Activated effector memory CD4-positive, alpha-beta T cell treated with anti-CD3 and anti-CD28 coated beads, Interleukin-2, amount 50 U/mL, for 16 hours (primary cell): ENCODE measurements at regions not wholly inside any gene's neighbourhood (a gene's known extent, or its start where the extent isn't known, plus 50 kb on each side); places are given as distances from the start of the nearest gene placed in this dataset.

Experiments
- DNase-seq: peaks from one replicate; pipeline ENCODE4 v3.0.0-alpha.2; 2020

DNA sequence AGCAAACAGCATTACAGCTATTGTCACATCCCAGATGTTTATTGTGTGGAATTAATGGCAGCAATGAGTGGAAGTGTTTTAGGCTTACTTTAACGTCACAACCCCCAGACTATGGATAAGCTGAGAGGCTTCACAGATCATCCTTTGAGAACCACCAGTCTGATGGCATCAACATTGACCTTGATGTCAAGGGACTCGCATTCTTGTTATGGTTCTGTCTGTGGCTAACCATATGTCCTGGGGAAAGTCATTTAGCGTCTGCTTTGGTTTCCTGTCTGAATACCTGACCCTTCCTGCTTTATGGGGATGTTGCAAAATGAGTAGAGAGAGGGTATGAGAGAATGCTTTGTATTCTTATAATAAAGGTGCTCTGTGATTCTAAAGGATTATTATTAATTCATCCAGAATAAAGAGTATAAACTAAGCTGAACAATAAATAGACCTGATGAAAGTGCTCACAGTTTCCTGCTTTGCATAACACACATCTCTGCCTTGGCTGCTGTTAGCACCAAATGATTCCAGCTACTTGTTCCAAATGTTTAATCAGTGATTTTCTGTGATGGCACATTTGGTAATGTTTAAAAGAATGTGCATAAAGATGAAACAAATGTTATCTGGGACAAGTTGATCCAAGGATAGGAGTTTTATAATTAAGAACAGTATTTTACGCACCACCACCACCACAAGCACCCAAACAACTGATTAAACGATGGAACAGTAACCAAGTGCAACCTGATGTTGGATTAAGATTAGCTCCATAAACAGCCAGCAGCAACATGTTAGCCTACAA, 116.9 kb upstream of the LRIG3 start:
- DNase-seq, result no peak

GRCh38 chr12:59036347-59036746, 116.0 kb upstream of the LRIG3 start:
- DNase-seq, result no peak

- no peak for DNase-seq
Measured at GRCh38 chr12:59031313-59031712, 111.0 kb upstream of the LRIG3 start.

DNA sequence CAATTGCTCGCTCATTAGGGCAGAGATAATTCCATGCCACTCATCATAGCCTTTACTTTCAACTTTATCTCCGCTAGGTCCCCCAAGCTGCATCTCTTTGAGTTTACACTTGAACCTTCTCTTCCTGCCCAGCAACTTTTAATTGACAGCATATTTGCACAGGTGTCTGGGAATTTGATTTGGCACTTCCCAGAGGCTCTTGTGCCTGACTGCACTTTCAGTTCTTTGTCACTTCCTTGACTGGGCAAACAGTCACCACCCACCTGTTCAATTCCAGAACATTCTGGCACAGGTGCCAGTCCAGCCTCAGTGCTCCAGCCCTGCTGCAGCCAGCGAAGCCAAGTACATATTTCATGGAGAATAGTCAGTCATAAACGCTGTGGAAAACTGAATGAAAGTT, 110.1 kb upstream of the LRIG3 start:
- DNase-seq, result no peak

DNA sequence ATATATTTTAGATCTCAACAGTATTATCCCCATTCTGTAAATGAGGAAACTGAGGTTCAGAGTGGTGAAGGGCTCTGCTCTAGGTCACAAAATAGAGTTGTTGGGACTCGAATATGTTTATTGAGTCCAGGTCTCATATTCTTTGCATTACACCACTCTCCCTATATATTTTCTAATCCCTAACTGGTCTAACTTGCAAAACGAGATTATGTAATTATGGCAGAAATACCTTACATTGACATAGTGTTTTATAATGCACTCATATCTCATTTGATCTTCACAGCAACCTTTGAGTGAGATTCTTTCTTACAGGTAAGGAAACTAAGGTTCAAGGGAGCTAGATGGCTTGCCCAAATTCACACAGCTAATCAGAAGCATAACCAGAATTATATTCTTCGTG, 106.9 kb upstream of the LRIG3 start:
- DNase-seq, result no peak

- DNase-seq, result no peak
Measured at GRCh38 chr12:59023861-59024424, 103.6 kb upstream of the LRIG3 start.

DNA sequence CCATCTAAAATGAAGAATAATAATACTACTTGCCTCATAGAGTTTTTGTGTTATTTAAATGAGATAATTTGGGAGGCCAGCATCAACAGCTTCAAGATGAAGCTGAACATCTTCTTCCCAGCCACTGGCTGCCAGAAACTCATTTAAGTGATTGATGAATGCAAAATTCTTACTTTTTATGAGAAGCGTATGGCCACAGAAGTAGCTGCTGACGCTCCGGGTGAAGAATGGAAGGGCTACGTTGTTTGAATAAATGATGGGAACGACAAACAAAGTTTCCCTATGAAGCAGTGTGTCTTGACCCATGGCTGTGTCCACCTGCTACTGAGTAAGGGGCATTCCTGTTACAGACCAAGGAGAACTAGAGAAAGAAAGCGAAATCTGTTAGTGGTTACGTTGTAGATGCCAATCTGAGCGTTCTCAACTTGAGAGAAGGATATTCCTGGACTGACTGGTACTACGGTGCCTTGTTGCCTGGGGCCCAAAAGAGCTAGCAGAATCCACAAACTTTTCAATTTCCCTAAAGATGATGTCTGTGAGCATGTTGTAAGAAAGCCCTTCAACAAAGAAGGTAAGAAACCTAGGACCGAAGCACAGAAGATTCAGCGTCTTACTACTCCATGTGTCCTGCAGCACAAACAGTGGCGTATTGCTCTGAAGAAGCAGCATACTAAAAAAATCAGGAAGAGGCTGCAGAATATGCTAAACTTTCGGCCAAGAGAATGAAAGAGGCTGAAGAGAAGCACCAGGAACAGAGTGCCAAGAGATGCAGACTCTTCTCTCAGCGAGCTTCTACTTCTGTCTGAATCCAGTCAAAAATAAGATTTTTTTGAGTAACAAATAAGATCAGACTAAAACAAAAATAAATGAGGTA, 100.0 kb upstream of the LRIG3 start:
- no peak for DNase-seq

DNA sequence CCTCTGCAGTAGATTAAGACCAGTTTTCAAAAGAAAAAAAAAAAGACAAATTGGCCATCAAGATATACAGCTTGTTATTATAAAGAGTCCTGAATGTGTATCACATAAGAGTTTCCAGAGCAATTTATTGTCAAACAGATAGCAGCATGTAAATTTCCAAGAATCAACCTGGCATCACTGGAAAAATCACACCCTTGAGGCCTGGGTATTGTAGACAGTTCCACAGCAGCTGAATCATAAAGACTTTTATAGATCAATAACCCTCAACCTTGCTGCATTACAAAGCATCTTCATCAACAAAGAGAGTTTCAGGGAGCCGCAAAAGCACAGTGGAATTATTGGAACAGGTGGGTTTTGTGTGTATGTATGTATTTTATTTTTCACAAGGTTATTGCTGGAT, 94.6 kb upstream of the LRIG3 start:
- no peak for DNase-seq

DNA sequence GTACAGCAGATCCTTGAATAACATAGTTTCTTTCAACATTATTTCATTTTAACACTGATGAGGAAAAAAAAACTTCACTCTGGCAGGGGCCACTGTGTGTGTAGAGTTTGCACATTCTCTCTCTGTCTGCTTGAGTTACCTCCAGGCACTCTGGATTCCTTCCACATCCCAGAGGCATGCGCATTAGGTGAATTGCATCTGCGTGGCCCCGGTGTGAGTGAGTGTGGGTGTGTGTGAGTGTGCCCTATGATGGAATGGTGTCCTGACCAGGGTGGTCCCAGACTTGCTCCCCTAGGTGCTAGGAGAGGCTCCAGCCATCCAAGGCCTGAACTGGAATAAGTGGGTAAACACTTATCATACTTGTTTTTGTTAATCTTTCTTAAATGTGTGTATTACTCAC, 90.6 kb upstream of the LRIG3 start:
- no peak for DNase-seq

GRCh38 chr12:59010118-59010517, 89.8 kb upstream of the LRIG3 start:
- DNase-seq, result no peak

- no peak for DNase-seq
Measured at GRCh38 chr12:59007620-59008019, 87.3 kb upstream of the LRIG3 start.

DNA sequence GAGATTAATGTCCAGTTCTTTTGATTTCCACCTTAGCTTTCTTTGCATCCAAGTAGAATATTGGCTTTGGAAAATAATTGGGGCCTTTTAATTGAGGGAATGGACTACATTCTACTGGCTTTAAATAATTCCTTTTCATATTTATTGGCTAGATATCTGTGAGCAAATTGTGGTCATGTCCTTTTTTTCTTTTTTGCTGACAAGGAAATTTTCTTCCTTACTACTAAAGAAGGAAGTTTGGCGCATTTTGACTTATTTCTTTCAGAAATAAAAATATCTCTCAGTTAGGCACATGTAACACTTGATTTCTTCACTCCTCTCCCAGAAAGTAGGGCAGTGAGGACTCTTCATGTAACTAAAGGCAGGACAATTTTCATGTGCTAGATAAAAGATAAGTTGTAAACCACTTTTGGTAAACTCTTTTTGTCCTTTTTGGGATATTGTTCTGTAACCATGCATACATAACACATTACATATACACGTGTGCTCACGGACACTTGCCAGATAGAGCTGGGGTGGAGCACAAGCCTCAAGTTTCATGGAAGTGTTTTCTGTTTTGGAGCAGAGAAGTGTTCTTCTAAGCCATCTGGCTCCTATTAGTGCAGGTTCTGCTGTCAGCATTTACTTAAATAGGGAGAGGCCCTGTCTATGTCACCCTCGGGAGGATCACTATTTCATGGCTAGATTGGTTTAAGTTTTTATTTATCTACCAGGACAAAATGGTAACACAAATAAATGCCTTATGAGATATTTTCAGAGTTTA, 85.1 kb upstream of the LRIG3 start:
- DNase-seq, result no peak

GRCh38 chr12:59004456-59004855, 84.2 kb upstream of the LRIG3 start:
- DNase-seq, result no peak

DNA sequence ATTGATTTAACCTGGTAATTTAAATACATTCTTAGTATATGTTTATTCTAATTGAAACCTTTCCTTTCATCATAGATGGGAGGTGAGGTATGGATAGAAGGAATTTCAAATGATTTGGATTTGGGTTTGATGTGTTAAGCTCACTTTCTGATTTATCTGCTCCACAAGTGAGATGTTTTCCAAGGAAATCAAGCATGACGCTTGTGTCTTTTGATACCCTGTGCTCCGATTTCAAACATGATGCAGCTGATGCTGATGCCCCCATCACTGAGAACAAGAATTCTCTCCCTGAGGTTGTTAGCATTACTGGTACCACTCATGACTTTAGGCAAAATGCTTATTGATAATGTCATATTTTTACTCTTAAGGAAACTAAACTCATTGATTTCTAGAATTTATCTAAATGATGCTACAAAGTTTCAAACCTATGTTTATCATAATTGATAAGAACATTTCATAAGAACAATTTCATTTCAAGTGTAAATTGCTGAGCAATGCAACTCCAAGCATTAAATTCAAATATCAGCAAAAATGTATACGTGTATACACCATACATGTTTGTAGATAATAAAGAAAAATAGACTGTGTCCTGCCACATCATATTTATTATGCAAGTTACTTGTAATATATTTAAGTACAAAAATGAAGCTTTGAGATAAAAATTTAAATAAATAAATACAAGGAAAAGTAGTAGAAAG, 75.5 kb upstream of the LRIG3 start:
- DNase-seq, result no peak

DNA sequence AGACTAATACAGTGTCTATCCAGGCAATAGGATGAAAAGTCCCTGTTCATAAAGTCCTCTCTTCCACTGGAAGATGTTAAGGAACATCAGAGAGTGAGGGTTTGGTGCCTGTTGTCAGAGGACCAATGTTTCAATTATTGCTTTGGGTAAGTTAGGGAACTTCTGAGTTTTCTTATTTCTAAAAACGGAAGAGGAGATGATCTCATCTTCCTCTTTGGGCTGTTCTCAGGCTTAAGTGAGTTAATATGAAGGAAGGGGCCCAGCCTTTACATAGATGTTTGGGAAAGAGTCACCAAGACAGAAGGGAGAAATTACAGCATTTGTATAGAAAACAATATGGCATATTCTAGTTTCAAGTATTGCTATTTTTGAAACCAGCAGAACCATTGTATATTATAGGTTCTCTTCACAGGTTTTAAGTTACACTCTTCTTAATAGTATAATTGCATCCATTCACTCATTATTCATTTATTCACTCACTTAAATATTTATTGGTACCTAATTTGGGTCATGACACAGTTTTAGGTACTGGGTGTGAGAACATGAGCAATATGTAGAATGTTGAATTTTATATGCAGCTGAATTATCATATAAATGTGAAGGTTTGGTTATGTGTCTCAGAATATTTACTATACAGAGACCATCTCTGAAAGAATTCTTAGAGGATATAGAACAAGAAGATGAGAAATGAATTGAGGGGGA, 68.5 kb upstream of the LRIG3 start:
- no peak for DNase-seq

DNA sequence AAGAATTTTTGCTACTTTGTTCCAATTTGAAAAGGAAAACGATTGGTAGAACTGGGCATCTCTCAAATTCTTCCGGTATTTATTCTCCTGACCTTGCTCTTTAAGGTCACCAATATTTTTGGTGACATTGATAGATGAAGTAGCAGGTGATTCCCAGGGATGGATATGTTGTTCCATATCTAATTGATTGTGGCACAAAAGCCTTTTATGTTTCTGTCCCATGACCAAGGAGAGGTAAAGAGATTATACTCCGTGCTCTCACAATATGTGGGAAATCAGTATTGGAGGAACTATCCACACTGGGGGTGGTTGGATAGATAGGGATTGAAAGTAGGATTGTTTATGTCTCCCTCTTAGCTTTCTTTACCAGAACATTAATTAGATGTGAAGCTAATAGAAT, 61.7 kb upstream of the LRIG3 start:
- DNase-seq, result no peak

DNA sequence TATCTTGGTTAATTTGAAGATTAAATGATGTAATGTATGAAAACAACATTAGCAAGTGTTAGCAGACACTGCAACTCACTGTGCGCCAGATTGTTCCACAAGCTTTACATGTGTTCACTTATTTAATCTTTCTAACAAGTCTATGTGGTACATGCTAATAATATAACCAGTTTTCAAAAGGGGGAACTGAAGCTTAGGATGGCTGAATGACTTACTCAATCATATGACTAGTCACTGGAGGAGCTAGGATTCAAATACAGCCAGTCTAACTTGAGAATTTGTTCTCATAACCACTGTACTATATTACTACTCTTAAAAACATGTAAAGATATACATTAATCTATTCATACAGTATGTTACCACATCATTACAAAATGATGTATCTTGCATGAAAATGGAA, 60.5 kb upstream of the LRIG3 start:
- DNase-seq, result no peak

GRCh38 chr12:58978717-58979116, 58.4 kb upstream of the LRIG3 start:
- DNase-seq, result no peak

GRCh38 chr12:58977476-58977875, 57.2 kb upstream of the LRIG3 start:
- no peak for DNase-seq

DNA sequence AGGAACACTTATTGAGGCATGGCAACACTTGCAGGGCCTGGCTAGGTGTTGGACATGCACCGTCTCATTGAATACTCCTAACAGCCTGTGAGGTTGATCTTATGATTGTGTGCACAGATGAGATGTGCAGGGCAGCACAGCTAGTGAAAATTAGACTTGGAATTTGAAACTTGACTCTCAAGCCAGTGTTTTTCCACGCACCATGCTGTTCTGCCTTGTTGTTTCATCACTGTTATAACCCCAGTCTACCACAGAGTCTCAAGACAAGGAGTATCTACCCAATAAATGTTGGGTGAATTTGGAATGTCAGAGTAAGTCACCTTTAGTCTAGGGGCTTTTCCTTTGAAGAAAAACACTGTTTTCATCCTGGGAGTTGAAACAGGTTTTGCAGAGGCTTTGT, 55.8 kb upstream of the LRIG3 start:
- DNase-seq, result no peak
